ENCODE measurements at regions not wholly inside any gene's neighbourhood (a gene's known extent, or its start where the extent isn't known, plus 50 kb on each side); places are given as distances from the start of the nearest gene placed in this dataset.

DNA sequence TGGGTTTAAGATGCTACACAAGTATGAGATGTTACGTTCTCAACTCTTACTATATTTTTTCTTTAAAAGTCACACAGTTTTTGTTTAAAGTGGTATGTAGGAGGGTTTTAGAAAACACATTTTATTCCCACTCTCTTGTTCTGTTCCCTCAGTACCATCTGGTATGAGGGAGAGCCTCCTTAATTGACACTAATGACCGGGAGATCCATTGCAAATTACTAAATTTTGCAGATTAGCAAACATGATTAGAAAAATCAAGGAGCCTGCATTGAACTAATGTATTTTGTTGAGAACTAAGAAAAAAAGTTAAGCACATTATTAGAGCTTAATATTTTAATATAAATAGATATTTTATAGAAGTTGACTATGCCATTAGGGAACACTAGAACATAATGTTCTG lies 87.3 kb upstream of the UNC5C start:
- no peak overlapping the region for H3K9ac ChIP-seq (ENCODE audit: low read length)
- BruUV-seq (replicated peaks), result no TSS peak
- H4K20me1 ChIP-seq (ENCODE audit: insufficient read depth), result no peaks in the 10 kb centered on the region
- POLR2A ChIA-PET, result no interaction called here
- CTCF ChIA-PET, result no interaction called here
- no peak overlapping the region for H3K27ac ChIP-seq (ENCODE audit: low read depth, low read length)
- TF ChIP-seq CEBPB (IDR thresholded peaks at IDR 0.05; ENCODE audit: low read depth), result no peak
- no peak for TF ChIP-seq SRF (IDR thresholded peaks at IDR 0.05; ENCODE audit: low read depth)
- TF ChIP-seq CBX3 (IDR thresholded peaks at IDR 0.05; ENCODE audit: low read depth), result no peak
- TF ChIP-seq TCF7L2 (IDR thresholded peaks at IDR 0.05; ENCODE audit: borderline replicate concordance, extremely low read depth, insufficient read depth, insufficient read length), result no peak
- no peak for TF ChIP-seq ELF1 (IDR thresholded peaks at IDR 0.05; ENCODE audit: borderline replicate concordance, low read depth)
- no peak for TF ChIP-seq FOSL1 (IDR thresholded peaks at IDR 0.05; ENCODE audit: low read depth)
- TF ChIP-seq SP1 (IDR thresholded peaks at IDR 0.05; ENCODE audit: low read depth), result no peak
- TF ChIP-seq EZH2 (IDR thresholded peaks at IDR 0.05), result no peak
- no peak for TF ChIP-seq YY1 (IDR thresholded peaks at IDR 0.05; ENCODE audit: extremely low read depth, insufficient replicate concordance, low read depth, low read length)
- no peak for TF ChIP-seq POLR2AphosphoS5 (IDR thresholded peaks at IDR 0.05; ENCODE audit: low read depth, low read length)
- TF ChIP-seq ZNF274 (IDR thresholded peaks at IDR 0.05; ENCODE audit: low read depth, low read length), result no peak
- no peak for TF ChIP-seq REST (IDR thresholded peaks at IDR 0.05; ENCODE audit: low read depth)
- no peak for TF ChIP-seq EZH2phosphoT487 (IDR thresholded peaks at IDR 0.05; ENCODE audit: borderline replicate concordance)
- no peak for TF ChIP-seq SIN3A (IDR thresholded peaks at IDR 0.05; ENCODE audit: low read depth)
- no peak for TF ChIP-seq ZBTB33 (IDR thresholded peaks at IDR 0.05; ENCODE audit: extremely low read depth, insufficient replicate concordance, low read length)
- TF ChIP-seq EGR1 (IDR thresholded peaks at IDR 0.05; ENCODE audit: low read depth), result no peak
- no peak for TF ChIP-seq ZFX (IDR thresholded peaks at IDR 0.05)
- no peak for TF ChIP-seq RAD21 (IDR thresholded peaks at IDR 0.05; ENCODE audit: low read depth)
- no peak for TF ChIP-seq POLR2A (IDR thresholded peaks at IDR 0.05; ENCODE audit: borderline replicate concordance, extremely low read depth, insufficient read depth, insufficient read length)
- intact Hi-C loops (cut with micrococcal nuclease), result no loop called here
- no peaks in the 10 kb centered on the region for H3K9me3 ChIP-seq (ENCODE audit: control insufficient read depth in 1 of 2, insufficient read depth in 1 of 2, low read depth in 1 of 2, low read length in 2 of 2)
- no peaks in the 10 kb centered on the region for H3K4me1 ChIP-seq (ENCODE audit: control insufficient read depth in 1 of 2, insufficient read depth in 2 of 2, low read length in 2 of 2)
- H3K4me2 ChIP-seq (ENCODE audit: low read length), result no peak overlapping the region
- H3K27me3 ChIP-seq (ENCODE audit: insufficient read depth, low read length), result no peaks in the 10 kb centered on the region
- no peaks in the 10 kb centered on the region for H3K79me2 ChIP-seq (ENCODE audit: insufficient read depth, low read length)
- no peak overlapping the region for H2AFZ ChIP-seq (ENCODE audit: low read depth, low read length, poor library complexity, severe bottlenecking)
- RAD21 ChIA-PET (ENCODE audit: low non-redundant PET in 1 of 2, low total read pairs in 2 of 2, uncharacterized antibody in 2 of 2, unreplicated experiment in 2 of 2), result no interaction called here
- H3K4me3 ChIP-seq (replicated peaks in 1 of 2; ENCODE audit: low read depth in 1 of 2, low read length in 2 of 2), result no peak overlapping the region
- ATAC-seq, result no peak
- no peaks in the 10 kb centered on the region for H3K9me2 ChIP-seq (ENCODE audit: insufficient read depth)
- H3K36me3 ChIP-seq (ENCODE audit: control insufficient read depth in 1 of 2, insufficient read depth in 2 of 2, low read length in 2 of 2), result no peaks in the 10 kb centered on the region
- DNase-seq (ENCODE audit: low read depth, low spot score), result no peak
